GM19025 (cell line): ENCODE measurements at regions not wholly inside any gene's neighbourhood (a gene's known extent, or its start where the extent isn't known, plus 50 kb on each side); places are given as distances from the start of the nearest gene placed in this dataset.
"Not testable (repeated sequence)": the region's sequence is repeated elsewhere in the genome, so short reads cannot be mapped to it uniquely, and the experiment has no call there.

Experiments used
- ATAC-seq: cut with Tn5 transposase; IDR thresholded peaks from one replicate; pipeline ENCODE4 v1.9.1; 2021; ENCODE audit warnings: mild to moderate bottlenecking, low read depth, moderate library complexity; ENCODE audit not compliant: unreplicated experiment

DNA sequence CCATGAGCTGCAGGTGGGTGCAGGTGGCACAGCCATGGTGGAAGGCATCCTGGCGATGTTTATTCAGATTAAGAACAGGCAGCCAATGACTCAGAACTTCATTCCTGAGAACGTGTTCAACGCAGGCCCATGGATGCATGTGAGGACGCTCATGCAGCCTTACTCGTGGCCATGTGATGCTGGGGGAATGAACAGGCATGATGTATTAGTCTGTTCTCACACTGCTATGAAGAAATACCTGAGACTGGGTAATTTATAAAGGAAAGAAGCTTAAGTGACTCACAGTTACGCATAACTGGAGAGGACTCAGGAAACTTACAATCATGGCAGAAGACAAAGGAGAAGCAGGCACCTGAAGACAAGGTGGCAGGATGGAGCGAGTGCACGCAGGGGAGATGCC, 146.6 kb downstream of the RNASET2 start:
- no peak for ATAC-seq

DNA sequence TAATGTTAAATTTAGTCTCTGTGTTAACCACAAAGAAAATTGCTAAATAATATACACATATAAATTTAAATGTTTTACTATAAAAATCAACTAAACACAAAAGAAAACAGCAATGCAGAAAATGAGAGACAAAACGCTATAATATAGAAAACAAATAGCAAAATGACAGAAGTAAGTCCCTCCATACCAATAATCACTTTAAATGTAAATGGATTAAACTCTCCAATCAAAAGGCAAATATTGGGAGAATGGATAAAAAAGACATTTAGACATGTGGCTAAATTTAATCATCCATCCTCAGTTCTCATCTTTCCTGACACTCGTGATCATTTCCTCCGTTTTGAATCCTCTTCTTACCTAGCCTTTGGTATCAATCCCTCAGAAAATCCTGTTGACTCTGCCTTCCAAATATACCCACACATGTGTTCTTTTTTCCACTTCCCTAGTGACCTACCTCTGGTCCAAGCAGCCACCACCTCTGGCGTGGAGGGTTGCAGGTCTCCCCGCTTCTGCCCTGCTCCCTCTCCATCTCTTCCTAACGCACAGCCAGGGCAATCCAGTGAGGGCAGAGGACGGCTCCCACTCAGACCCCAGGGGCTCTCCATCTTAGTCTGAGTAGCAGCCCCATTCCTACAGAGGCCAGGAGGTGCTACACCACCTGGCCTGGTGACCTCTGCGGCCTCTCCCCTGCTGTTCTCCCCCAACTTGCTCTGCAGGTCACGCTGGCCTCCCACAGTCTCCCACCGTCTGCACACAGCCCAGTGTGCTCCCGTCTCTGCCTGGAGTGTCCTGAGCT, 149.2 kb downstream of the RNASET2 start:
- ATAC-seq, result no peak

DNA sequence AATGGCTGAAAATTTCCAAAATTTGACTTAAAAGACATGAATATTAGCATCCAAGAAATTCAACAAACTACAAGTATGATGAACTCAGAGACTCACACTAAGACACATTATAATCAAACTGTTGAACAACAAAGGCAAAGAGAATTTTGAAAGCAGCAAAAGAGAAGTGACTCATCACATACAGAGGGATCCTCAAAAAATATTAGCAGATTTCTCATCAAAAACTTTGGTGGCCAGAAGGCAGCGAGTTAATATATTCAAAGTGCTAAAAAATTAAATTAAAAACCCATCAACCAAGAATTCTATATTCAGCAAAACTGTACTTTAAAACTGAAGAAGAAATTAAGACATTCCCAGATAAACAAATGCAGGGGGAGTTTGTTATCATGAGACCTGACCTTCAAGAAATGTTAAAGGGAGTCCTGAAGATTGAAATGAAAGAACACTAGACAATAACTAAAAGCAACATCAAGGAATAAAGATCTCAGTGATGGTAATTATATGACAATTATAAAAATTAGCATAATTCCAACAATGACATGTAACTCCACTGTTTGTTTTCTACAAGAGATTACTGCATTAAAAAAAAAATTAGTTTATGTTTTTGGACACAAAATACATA, 150.0 kb downstream of the RNASET2 start:
- ATAC-seq, result no peak

DNA sequence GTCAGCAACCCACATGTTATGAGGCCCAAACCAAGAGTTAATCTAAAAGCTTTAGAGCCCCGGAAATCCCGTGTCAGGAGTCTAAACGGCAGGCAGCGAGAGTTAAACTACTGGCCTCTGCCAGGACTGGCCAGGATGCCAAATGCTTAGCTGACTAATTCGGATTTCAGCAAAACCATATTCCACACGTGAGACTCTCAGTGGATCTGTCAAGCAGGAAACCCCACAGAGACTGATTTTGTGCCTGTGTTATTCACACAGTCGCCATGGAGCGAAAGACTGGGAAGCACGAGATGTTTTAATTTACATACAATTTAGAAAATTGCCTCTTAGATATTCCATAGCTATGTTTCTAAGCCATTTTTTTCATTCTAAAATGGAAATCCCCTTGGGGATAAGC, 152.9 kb downstream of the RNASET2 start:
- no peak for ATAC-seq

DNA sequence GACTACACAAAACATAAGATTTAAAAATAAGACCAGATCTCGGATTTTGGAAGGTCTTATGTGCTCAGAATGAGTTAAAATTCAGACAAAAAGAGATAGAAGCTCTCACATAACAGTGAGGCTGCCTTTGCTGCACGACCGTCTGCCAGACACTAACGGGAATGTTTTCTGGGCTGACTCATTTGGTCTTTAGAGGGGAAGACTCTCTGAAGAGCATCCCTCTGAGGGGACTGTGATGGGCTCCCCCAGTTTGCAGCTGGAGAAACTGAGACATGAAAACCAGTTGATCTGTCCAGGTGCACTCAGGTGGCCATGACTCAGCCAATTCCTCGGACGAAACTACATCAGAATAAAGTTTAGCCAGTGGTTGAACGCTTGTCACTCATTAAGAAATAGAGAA, 153.9 kb downstream of the RNASET2 start:
- no peak for ATAC-seq

DNA sequence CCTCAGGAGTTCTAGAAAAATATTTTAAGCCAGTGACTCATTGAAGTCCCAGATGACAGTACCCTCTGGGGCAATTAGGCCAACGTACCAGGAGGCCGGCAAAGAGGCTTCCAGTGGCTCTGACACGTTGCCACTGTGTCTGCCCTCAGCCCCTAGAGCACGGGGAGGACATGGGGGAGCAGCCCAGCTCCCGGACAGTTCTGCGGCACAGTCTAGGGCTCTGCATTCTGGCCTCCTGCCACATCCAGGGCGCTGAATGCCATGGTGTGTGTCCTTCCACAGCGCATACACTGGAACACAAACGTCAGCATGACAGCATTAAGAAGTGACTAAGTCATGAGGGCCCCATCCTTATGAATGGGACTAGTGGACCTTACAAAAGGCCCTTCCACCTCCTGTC, 156.2 kb downstream of the RNASET2 start:
- ATAC-seq, result no peak

DNA sequence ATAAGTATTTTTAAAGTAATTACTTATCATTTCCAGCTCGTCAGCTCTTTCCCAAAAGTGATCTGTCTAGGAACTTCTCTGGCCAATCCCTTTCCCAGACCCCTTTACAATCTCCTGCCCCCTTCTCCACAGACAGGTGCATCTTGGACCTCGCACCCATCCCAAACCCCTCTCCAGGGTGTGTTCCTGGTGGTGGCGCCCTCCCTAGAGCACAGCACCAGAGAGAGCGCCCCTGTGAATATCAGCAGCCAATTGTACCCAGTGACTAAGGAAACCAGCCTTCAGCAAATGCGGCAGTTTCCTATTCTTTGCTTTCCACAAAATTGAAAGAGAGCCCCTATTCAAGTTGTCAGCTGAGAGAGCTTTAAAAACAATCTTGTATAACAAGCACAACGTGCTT, 157.7 kb downstream of the RNASET2 start:
- ATAC-seq, result no peak

DNA sequence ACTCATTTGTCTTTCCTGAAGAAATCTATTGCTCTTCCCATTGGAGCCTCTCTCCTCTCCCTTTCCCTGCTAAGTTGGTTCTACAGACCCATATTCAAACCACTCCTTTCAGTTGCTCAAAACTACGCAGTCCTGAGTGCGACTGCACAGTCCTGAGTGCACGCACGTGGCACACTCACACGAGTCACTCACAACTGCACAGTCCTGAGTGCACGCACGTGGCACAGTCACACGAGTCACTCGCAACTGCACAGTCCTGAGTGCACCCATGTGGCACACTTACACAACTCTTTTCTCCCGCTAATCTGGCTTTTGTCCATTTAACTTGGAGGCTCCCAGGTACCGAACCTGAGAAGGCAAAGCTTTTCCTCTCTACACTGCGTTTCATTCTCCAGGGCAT, 159.7 kb downstream of the RNASET2 start:
- ATAC-seq, result no peak

DNA sequence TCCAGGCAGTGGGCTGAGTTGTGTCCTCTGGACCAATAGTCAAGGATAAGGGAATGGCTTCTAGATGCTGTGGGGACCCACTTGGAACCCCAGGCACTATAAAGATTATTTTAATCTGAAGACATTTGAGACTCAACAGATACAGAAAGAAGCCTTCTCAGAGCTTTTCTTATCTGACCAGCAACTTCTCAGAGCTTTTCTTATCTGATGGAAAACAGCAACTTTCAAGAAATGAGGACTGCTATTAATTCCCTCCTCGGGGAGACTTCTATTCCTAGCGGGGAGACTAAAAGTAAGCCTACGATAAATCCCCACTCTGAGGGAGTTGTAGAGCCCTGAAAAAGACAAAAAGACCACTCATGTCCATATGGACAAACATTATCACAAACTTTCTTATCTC, 160.5 kb downstream of the RNASET2 start:
- ATAC-seq, result no peak

DNA sequence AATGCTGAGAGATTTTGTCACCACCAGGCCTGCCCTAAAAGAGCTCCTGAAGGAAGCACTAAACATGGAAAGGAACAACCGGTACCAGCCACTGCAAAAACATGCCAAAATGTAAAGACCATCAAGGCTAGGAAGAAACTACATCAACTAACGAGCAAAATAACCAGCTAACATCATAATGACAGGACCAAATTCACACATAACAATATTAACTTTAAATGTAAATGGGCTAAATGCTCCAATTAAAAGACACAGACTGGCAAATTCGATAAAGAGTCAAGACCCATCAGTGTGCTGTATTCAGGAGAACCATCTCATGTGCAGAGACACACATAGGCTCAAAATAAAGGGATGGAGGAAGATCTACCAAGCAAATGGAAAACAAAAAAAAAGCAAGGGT, 163.8 kb upstream of the RPS6KA2 start:
- ATAC-seq, result not testable (repeated sequence)

DNA sequence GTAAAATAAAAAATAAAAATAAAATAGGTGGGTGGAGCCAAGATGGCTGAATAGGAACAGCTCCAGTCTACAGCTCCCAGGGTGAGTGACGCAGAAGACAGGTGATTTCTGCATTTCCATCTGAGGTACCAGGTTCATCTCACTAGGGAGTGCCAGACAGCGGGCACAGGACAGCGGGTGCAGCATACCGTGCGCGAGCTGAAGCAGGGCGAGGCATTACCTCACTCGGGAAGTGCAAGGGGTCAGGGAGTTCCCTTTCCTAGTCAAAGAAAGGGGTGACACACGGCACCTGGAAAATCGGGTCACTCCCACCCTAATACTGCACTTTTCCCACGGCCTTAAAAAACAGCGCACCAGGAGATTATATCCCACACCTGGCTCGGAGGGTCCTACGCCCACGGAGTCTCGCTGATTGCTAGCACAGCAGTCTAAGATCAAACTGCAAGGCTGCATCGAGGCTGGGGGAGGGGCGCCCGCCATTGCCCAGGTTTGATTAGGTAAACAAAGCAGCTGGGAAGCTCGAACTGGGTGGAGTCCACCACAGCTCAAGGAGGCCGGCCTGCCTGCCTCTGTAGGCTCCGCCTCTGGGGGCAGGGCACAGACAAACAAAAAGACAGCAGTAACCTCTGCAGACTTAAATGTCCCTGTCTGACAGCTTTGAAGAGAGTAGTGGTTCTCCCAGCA, 161.9 kb upstream of the RPS6KA2 start:
- ATAC-seq, result not testable (repeated sequence)

DNA sequence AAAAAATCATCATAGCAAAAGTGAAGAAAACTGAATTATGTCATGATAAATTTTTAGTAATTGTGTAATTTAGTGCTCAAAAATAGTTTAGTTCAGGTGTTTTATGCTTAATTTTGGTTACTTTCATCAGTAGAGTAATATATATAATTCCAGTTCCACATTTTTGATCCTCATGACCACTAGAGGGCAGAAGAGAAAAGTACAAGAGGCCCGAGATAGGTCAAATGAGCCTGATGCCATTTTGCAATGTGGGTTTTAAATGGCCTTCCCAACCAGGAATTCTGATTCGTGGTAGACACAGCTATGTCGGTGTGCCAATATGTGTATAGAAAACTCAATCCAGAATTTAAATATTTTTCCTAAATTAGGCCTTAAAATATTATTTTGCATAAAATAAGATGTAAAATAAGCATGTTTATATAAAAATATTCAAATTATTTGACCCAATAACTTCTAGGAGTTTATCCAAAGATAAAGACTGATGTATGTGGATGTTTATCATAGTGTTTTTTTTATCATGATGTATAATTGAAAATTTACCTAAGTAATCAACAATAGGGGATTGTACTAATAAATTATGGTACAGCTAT, 159.7 kb upstream of the RPS6KA2 start:
- ATAC-seq, result no peak

DNA sequence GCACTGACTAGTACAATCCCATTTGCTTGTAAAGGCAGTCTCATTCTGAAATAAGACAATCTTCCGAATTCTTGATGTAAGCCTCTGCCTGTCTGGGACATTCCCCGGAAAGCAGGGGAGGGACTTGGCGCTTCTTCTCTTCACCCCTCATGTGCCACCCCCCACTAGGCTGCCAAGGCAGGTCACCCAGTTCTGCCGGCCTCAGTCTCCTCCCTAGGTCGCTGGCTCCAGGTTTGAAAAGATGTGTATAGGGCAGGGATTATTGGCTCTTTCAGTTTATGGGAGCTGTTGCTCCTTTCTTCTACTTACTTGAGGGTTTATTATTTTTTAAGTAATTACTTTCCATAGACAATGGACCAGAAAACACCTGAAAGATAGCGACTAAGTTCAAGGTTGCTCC, 158.1 kb upstream of the RPS6KA2 start:
- no peak for ATAC-seq

DNA sequence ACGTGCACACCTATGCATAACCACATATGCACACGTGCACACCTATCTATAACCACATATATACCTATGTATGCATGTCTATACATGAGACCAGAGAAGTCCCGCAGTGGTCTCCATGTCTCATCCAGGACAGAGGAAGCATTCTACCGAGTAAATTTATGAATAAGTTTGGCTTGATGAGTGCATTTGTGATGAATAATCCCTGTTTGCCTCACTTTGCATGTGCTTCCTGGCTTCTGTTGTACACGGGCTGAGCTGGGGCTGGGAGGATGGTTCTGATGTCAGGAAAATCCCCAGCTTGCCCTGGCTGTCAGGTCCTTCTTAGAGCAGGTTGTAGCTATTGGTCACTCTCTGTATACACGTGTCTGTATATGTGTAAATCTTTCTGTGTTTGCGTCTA, 157.6 kb upstream of the RPS6KA2 start:
- no peak for ATAC-seq

DNA sequence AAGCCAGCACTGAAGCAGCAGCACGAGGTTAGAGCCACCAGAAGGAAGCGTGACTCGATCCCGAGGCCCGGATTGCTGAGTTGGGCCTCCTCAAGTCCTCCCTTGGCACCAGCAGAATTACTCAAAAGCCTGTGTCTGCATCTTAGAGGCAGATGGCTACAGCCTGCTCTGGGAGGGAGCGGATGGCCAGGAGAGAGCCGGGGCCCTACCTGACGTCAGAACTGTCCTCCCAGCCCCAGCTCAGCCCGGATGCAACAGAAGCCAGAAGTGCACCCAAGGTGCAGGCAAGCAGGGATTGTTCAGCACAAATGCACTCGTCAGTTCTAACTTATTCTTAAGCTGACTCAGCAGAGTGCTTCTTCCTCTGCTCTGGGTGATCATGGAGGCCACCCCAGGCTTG, 155.5 kb upstream of the RPS6KA2 start:
- no peak for ATAC-seq

DNA sequence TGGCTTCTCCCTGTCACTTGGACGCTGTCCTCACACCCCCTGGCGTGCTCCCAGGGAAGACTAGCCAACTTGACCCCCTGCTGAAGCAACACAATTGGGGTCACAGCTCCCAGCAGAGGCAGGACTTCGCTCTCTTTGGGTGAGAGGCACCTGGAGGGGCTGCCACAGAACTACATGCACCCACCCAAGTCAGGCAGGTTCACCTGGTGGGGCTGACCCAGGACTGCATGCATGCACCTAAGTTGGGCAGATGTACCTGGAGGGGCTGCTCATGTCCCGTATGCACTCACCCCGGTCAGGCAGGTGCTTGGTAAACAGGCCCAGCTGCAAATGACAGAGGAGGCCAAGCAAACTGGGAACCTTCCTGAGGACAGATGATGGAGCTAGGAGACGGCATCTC, 154.3 kb upstream of the RPS6KA2 start:
- no peak for ATAC-seq

DNA sequence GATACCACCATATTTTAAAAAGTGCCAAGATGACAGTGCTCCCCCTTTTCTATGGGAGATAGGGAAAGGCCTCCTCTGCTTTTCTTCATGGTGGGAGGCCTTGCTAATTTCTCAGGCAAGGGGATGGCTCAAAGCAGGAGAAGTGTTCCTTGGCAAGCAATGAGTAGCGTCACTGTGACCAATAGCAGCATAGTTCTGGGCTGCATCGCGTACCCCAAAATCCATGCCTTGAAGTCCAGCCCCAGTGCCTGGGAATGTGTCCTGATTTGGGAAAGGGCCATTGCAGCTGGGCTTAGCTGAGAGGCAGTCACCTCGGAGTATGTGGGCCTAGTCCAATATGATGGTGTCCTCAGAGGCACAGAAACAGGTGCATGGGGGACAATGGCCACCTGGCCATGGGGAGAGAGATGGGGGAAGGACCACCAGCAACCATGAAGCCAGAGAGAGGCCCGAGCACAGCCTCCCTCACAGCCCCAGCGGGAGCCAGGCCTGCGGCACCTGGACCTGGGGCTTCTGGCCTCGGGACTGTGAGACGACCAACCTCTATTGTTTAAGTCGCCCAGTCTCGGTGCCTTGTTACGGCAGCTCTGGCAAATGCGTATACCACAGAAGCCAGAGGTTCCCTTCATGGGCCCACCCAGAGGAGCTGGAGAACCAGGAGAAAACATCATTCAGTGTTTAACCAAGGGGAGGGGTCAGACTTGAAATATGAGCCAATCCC, 153.1 kb upstream of the RPS6KA2 start:
- ATAC-seq, result no peak

DNA sequence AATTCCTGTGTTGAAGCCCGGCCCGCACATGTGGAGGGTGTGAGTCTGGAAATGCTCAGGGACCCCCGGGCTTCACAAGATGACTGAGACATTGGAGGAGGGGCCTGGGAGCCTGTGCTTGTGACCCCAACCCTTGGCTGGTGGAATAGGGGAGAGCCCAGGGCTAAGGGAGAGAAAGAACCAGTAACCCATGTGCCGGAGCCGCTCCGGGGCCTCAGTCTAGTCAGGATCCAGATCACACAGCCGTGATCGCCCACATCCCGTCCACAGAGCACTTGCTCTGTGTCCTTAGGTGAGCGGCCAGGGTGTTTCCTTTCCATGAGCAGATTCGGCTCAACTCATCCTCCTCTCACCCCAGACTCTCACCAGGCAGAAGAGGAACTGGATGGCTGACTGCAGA, 152.3 kb upstream of the RPS6KA2 start:
- ATAC-seq, result no peak

DNA sequence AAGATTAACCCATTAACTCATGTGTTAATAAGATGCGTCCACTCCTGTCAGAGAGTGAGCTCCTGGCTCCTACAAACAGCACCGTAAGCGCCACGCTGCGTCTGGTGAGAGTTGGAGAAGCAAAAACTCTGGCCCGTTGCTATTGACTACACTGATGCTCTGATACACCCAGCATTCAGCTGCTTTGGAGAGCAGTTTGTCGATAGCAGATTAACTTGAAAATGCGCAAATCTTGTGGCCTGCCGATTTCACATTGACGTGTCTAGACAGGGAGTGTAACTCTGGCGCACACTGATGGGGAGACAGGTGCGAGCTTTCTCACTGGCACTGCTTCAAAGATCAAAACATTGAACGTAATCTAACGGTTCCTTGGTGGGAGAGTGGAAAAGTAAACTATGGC, 151.7 kb upstream of the RPS6KA2 start:
- ATAC-seq, result no peak

DNA sequence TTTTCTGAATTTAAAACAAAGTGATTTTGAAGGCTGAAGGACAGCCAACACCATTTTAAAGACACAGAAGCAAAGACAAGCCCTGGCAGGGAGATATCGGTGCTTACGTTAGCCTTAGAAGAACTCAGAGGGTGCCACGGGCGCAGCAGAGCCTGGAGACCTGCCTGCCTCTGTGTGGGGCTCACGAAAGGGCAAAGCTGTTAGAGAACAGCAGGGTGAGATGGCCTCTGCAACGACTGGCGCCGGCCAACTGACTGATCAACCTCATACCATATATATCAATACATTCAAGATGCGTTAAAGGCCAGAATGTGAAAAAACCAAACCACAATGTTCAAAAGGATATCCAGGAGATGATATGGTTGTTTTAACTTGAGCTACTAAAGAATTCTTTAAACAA, 151.0 kb upstream of the RPS6KA2 start:
- no peak for ATAC-seq

DNA sequence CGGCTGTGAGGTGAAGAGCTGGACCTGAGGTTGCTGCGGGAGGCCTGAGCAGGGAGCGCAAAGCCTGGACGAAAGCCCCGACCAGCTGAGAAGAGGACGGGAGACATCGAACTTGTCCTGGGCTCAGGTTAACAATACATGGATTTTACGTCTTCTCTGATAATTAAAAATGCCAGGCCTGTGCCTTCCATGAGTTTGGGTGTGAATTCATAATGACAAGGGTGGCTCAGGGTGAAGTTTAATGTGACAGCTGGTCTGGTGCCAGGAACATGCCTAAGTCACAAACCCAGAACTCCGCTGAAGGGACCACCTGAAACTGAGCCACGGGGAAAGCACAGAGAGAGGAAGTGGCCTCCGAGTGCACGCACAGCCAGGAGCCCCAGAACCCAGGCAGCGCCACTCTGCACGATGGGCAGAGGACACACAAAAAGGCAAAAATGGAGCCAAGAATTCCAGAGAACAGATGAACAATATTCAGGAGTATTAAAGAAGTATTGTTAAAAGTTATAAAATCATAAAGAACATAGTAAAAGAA, 150.1 kb upstream of the RPS6KA2 start:
- ATAC-seq, result no peak
